RPMI8226 (cell line): ENCODE measurements at regions not wholly inside any gene's neighbourhood (a gene's known extent, or its start where the extent isn't known, plus 50 kb on each side); places are given as distances from the start of the nearest gene placed in this dataset.

Experiments used
- DNase-seq: peaks from one replicate; pipeline ENCODE4 v3.0.0-alpha.2; 2015

DNA sequence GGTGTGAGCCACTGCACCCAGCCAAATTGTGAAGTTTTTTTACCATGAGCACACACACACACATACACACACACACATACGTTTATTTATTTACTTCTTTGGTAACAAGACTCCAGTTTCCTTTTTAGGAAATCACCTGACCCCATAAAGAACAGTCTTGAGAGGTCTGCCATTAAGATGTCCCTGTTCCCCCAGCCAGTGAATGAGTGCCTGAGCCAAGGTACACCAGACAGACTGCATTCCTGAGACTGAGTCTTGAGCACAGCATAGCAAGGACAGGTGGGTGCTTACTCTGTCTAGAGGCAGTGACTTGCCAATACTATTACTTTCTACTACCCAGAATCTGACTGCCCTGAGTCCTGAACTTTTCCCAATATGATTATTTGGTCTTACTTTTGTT is 167.2 kb upstream of the SATB2 start:
- no peak for DNase-seq

DNA sequence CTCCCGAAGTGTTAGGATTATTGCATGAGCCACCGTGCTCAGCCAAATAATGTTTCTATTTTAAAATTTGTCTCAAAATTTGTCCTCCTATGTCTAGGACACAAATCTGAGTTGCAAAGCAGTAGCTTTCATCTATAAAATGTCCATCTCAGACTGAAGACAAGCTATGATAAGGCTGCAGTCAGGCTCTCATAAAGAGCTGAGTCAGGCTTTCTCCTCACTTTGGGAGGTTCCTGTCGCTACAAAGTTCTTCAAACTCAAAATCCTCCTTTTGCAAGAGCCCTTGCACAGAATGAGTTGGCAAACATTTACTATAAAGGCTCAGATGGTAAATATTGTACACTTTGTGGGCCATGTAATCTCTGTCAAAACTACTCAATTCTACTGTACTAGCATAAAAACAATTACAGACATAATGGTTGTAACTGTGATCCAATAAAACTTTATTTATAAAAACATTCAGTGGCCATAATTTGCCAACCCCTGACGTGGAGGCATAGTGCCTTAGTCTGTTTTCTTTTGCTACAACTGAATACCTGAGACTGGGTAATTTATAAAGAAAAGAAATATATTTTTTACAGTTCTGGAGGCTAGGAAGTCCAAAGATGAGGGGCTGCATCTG is 154.9 kb upstream of the SATB2 start:
- DNase-seq, result no peak

DNA sequence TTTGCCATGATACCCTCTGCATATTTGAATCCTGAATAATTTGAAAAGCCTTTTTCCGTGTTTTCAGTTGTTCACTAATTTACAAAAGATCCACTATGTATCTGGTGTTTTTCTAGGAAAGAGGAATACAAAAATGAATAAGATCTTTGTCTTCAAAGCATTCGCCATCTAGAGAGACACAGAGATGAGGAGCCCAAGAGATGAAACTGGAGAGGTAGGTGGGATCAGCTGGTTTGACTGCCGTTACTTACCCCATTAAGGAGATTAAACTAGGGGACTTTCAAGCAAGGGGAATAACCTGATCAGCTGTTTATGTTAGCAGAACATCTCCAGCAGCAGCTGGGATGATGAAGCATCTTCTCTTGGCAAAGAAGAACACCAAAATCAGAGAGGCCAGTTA is 150.2 kb upstream of the SATB2 start:
- DNase-seq, result no peak

DNA sequence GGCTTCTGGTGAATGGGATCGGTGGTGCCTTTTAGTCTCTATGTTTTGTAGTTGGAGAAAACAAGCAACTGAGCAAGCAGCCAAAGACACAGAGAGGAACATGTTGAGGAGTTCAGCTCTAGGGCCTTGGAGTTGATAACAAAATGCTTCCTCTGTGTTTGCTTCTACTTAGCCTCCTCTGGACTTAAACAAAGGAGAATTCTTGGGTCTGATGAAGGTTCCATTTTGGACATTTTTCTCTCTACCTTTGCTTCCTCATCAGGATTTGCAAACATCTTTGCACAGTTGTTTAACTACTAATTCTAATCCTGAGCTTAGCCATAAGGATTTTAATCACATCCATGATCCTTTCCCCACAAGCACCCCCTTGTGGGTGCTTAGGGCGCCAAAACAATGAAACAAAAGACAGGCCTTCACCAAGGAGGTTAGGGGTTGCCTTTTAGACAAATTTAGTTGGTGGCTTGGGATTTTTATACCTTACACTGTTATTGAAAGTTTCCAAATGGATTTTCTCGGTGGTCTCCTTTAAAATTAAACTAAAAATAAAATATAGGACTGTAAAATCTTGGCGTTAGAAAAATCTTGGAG is 148.5 kb upstream of the SATB2 start:
- no peak for DNase-seq

DNA sequence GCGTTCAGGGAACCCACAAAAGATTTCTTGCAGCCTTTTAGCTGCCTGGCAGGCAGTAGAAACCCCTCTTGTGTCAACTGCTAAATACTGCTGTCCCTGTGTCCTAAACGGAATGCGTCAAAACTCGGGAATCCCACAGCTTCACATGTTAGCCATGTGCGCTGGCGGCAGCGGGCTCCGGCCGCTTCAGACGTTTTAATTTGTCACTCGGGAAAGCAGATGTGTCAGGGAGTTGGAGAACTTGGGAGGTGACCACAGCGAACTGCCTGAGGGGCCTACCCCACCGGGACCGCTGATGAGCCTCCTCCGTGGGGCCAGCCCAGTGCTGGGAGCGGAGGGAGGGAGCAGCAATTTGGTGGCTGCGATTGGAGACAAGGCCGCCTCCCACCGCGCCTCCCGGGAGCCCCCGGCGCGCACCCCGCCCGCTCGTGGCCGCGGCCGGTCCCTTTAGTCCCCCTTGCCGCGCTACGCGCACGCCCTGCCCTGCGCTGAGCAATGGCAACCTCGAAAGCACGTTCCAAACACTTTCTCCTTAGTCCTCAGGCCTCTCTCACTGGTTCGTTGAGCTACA is 146.1 kb upstream of the SATB2 start:
- DNase-seq, result no peak

DNA sequence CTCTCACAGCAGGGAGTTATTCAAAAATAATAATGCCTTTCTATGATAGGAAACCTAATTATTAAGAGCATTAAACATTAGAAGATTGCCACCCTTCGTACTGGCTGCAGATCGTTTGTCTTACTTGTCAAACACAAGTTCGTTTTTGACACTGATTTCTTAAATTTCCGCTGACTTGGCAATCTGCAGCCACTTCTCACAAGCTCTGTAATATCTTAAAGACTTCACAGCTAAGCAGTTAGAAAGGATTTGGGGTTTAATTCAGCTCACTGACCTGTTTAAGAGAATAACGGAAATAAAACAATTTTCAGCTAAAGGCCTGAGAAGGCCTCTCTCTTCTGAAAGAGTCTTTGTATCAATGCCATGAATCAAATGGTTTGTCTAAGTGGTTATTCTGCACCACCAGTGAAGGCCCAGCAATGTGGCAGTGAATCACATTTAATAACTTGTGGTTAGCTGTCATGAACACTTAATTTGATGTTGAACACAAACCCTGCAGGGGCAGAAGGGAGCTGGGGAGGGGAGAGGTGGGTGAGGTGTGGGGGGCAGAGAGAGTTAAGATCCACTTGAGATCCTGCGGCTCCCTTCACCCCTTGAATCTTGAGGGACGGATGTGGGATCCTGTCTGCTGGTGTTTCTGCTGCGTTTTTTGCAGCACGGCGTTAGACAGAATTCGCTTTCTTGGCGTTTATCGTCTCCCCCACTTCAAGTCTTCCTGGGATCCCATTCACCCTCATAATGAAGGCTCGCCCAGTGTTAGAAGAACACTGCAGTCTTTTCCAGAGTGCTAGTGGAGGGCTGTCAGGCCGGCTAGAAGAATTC is 145.4 kb upstream of the SATB2 start:
- DNase-seq, result no peak

DNA sequence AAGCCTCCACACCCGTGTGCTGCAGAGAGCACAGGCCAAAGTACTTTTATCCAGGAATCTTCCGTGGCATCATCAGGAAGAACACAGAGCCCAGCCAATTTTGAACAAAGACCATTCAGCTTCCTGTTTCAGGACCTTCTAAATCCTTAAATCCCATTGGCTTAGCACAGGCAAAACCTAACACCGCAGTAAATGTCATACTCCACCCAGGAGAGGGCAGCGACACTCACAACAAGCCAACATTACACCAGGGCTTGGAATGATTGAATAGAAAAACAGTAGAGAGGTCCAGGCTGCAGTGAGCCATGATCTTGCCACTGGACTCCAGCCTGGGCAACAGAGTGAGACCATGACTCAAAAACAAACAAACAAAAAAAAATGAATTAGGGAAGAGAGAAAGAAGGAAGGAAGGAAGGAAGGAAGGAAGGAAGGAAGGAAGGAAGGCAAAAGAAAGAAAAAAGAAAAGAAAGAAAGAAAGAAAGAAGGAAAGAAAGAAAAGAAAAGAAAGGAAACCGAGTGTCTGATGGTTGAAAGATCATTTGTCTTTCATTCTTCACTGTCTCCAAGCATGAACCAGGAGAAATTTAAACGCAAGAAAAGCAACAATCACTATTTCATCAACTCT is 144.6 kb upstream of the SATB2 start:
- no peak for DNase-seq

DNA sequence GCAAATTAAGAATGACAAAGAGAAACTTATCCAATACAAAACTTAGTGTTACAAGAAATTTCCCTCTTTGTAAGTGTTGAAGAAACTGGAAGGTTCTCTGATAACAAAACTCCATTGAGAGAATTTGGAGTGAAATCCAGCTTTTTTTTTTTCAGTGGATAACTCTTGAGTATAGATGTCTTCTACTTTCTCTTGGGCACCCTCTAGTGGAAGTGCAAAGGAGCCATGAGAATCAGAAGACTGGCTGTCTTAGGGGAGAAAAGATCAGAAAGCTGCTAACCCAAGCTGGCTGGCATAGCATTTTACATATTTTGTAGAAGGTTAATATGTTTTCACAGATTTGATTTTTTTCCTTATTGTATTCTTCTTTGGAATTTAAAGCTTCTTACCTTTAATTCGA is 138.8 kb upstream of the SATB2 start:
- peak; percentile 48 for DNase-seq

DNA sequence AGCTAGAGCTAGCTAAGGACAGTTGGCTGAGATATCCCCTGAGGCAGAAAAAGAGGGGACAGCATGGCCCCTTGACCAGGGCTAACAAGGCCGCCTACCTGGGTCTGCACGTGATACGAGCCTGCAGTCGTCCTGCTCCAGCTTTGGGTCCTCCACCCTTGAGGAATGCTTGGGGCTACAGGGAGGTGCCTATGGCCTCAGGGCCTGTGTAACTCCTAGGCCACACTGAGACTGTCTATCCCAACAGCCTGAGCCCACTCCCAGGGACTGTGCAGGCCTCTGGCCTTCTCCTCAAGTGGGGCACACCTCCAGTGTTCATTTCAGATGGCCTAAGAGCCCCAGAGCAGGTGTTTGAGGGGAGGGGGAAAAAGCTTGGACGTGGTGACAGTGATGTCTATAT is 136.7 kb upstream of the SATB2 start:
- DNase-seq, result no peak

DNA sequence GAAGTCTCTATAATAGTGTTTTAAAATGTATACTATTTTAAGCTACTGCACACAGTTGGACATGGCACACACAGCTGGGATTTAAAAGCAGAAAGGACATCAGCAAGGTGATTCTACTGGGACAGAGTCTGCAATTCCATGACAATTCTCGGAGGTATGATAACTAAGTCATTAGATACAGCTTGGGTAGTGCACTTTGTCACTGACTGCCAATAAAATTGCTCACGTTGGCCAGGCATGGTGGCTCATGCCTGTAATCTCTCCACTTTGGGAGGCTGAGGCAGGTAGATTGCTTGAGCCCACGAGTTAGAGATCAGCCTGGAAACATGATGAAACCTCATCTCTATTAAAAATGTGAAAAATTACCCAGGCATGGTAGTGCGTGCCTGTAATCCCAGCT is 134.1 kb upstream of the SATB2 start:
- DNase-seq, result no peak

DNA sequence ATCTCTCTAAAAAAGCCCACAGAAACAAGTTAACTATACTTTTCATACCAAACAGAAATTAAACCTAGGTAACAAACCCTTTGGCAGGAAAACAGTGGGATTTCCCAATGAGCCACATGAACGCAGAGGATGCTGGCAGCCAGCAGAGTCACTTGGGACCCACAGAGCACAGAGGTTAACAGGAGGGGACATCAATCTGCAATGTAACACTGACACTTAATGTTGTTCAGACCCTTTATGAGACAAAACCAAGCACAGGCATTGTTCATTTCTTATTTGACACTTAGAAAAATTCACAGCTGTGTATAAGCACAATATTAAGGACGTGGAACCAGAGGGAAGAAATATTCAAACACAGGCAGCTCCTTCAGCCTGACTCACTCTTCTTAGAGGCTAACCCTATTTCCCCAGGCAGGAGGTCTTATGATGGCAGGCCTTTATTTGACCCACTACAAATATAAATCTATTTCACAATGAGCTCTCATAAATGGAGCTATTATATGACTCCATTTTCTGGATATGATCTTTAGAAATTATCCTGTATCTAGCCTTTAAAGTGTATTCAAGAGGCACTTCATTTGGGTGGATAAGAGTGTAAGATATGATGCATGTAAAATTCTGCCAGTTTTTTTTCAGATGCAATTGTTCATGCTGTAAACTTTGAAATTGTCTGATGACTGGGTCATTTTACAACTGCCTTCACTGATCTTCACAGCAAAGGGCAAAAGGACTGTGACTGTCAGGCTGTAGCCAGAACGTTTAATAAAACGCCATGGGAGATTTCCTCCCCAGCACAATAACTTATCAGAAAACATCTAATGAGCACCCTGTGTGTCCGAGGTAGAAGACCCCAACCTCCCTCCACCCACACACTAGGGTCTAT is 132.8 kb upstream of the SATB2 start:
- no peak for DNase-seq

DNA sequence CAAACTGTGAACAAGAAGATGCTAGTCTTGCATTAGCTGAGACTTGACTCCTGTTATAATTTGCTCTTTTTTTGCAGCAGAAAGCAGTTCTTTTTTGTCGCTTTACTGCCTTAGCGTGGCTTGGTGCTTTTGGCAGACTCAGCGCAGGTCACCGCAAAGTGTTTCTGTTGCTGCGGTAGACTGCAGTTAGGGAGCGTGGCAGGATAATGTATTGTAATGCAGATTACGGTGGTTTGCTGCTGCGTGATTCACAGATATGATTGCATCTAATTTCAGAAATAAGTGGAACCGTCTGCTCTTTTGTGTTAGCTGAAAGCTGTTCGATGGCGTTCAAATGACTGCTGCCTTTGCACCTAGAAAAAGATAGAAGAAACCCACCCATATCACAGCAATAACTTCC is 131.6 kb upstream of the SATB2 start:
- DNase-seq, result peak; percentile 20

DNA sequence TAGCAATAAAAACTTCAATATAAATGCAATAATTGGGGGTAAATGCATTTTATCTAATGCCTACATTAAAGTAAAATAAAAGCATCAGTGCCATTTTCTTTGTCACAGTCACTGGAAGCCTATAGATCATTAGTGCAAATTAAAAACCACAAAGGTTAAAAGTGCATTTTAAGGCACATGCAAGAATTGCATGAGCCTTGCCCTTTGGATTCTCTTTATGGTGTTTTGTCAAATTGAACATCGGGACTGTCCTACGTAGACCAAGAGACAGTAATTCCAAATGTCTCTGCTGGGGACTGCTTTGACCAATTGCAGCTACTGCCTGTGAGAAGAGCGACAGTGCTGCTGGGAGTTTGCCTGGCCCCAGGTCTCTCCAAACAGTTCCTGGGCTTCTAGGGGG is 130.3 kb upstream of the SATB2 start:
- DNase-seq, result no peak

DNA sequence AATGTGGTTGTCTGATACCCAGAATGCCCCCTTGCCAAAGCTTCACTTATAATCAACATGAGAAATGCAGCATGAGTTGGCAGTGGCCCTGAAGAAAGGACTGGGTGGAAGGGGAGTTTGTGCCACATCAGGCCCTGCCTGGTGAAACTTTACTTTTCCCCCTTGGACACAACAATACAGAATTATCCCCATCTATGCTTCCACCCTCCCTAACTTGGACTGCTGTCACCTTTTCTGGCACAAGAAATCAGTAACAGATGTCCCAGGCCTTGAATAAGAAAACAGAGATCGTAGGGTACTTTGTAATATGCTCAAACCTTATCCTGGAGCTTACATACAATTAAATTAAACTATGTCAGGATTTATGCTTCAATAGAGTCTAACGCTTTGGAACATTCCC is 128.9 kb upstream of the SATB2 start:
- DNase-seq, result no peak

DNA sequence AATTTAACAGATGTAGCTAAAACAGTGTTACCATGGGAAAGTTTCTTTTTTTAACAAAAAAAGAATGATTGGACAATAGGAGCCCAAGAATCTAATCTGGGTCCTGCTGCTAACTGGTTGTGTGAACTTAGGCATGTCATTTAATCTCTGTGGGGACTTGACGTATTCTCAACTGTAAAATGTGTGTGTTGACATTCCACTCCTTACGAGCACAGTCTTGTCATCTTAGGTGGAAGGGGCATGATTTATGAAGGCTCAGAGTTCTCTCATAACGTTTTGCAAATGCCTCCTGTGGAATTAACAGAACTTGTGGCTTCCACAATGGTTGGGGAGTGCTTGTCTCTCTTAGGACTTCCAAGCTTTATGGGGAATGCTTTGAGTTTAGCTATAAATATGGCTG is 125.9 kb upstream of the SATB2 start:
- DNase-seq, result no peak

DNA sequence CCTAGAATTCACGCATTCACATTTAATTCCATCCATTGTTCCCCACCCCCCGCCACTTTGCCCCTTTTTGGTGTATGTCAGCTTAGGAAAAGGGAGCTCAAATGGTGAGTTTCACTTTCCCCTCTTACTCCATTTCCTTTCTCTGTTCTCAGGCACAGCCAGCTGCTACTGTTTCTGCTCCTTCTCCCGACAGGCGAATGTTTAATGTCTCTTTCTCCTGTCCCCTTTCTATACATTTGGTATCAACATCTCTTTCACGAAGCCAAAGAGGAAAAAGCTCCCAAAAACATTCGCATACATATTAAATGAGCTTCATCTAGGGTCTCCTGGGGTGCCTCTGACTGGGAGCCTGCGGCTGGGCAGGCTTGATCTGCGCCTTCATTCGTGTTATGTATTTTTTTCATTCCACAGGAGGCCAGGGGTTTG is 124.2 kb upstream of the SATB2 start:
- no peak for DNase-seq

DNA sequence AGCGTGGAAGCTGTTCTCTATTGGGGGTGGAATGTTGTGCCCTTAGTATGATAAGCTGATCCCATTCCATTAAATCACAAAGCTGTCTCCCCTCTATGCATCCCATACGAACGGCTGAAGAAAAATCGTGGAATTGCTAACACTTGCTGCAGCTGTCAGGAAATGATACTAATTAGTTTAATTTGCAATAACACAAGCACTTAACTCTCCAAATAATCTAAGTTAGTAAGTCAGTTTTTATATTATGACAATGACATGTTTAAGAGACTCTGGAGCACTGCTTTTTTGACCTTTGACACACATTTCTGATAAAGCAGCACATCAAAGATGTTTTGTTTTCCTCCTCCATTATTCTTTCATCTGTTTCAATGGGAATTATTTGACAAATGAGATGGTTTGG is 123.7 kb upstream of the SATB2 start:
- no peak for DNase-seq

DNA sequence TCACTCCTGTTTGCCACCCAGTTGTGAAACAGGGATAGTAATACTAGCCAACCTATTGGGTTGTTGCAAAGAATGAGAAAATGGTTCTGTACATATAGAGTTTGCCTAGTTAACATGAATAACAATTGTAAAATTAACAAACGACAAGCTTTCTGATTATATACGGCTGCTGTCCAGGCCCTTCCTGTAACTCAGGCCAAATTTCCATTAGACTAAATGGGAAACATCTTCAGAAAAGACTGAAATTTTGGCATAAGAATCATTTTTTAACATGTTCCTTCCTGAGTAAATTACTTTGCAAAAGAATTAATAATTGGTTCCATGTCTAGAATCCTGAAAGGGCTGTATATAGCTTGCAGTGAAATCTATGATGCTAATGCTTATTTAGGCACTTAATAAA is 117.7 kb upstream of the SATB2 start:
- no peak for DNase-seq

DNA sequence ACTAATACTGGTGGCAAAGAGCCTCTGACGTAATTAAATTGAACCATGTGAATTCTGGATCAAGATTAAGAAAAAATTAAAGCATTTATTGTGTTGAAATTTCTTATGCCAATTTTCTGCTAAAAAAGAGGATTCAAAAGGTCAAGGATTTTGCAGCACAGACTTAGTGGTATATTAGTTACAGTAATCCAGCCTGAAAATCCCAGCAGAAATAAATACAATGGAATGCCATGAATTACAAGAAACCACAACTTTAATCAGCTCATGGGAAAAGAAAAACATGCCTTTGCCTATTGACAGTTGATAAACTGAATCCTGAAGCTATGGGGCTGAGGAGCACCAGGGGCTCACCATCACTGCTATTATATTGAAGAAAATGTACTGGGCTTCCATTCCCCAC is 114.8 kb upstream of the SATB2 start:
- no peak for DNase-seq

DNA sequence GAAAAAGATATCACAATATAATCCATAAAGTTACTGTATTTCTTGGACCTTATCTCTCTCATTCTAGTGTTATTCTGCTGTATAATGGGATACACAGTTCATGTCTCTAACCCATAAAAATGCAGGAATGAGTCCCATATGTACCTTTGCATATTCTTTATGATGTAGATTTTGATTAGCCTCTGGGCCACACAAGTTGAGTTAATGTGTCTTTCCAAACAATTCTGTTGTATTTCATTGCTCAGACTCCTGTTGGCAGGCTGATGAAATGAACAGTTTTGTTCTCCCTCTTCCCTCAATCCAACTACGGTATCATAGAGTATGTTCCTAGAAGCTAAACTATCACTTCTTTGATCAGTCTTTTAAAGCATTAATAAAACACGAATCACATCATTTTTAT is 113.2 kb upstream of the SATB2 start:
- DNase-seq, result no peak

DNA sequence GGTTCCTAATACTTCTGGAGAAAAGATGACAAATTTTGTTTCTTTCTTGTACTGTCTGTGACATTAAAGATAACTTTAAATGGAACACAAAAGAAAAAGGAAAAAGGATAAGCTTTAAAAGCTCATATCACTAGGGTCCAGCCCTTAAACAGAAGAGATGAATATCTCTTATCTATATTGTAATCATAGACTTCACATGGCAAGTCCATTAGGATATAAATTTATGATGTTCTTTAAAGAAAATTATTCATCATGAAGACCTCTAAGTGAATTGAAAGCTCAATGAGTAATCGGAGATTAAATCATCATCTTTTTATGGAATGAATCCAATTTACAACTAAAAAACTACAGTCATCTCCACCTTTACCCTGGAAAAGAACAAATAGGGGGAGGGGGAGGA is 111.6 kb upstream of the SATB2 start:
- no peak for DNase-seq

DNA sequence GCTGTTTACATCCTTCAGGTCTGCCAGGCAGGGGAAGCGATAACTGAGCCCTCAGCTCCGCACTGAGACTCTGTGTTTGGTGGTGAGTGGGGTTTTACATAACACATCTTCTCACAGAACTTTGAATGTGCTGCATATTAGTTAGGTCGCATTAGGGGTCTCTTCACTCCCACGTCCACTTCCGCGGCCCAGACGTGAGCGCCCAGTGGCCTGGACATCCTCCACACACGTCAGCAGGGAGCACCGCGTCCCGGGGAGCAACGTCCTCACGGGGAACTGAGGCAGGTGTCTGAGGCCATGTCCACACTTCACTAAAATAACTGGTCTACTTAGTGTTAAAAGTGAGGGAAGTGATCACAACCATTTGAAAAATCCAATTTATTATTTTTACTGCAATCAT is 100.4 kb upstream of the SATB2 start:
- no peak for DNase-seq
